GM23338 (cell line): ENCODE measurements at regions not wholly inside any gene's neighbourhood (a gene's known extent, or its start where the extent isn't known, plus 50 kb on each side); places are given as distances from the start of the nearest gene placed in this dataset.

Experiments
- ATAC-seq: fragments of 200-7000 bp; cut with Tn5 transposase; 3 replicates; pipeline ENCODE4 v1.9.1; 2020
- DNase-seq: peaks from one replicate; pipeline ENCODE4 v3.0.0-alpha.2; 2015; ENCODE audit warnings: low spot score
- H2AFZ ChIP-seq: fragments of 200-600 bp; sonication (generic); 2 replicates; pipeline ENCODE4 v1.8.0; 2016; ENCODE audit warnings: antibody characterized with exemption, mild to moderate bottlenecking, moderate library complexity
- H3F3A ChIP-seq: fragments of 200-600 bp; sonication (generic); replicated peaks from 2 replicates; pipeline ENCODE4 v1.8.0; 2017; ENCODE audit warnings: antibody characterized with exemption, mixed run types, low read depth
- H3K27ac ChIP-seq: fragments of 200-600 bp; sonication (generic); 2 replicates; pipeline ENCODE4 v1.6.1; 2016; ENCODE audit warnings: low read depth
- H3K27me3 ChIP-seq: fragments of 200-600 bp; sonication (generic); 2 replicates; pipeline ENCODE4 v1.8.0; 2016; ENCODE audit warnings: mild to moderate bottlenecking, mixed run types, moderate library complexity; ENCODE audit not compliant: insufficient read depth
- H3K36me3 ChIP-seq: fragments of 200-600 bp; sonication (generic); 2 replicates; pipeline ENCODE4 v1.8.0; 2016; ENCODE audit warnings: mild to moderate bottlenecking; ENCODE audit not compliant: insufficient read depth
- H3K4me1 ChIP-seq: fragments of 200-600 bp; sonication (generic); 2 replicates; pipeline ENCODE4 v1.8.0; 2016; ENCODE audit warnings: mild to moderate bottlenecking, moderate library complexity; ENCODE audit not compliant: insufficient read depth
- H3K4me2 ChIP-seq: fragments of 200-600 bp; sonication (generic); 2 replicates; pipeline ENCODE4 v1.7.1; 2017; ENCODE audit warnings: mixed run types
- H3K4me3 ChIP-seq: fragments of 200-600 bp; sonication (generic); 2 replicates; pipeline ENCODE4 v1.6.1; 2016; ENCODE audit warnings: mixed run types
- H3K79me2 ChIP-seq: fragments of 200-600 bp; sonication (generic); replicated peaks from 2 replicates; pipeline ENCODE4 v1.8.0; 2017; ENCODE audit warnings: mild to moderate bottlenecking; ENCODE audit not compliant: insufficient read depth
- H3K9me2 ChIP-seq: fragments of 200-600 bp; sonication (generic); 2 replicates; pipeline ENCODE4 v1.8.0; 2017; ENCODE audit not compliant: insufficient read depth
- H4K20me1 ChIP-seq: fragments of 200-600 bp; sonication (generic); replicated peaks from 2 replicates; pipeline ENCODE4 v1.8.0; 2017; ENCODE audit warnings: mild to moderate bottlenecking; ENCODE audit not compliant: insufficient read depth
- H3K27ac Mint-ChIP-seq: 2 replicates; pipeline ENCODE4 v1.8.0; 2020; ENCODE audit warnings: inconsistent platforms, mild to moderate bottlenecking, moderate library complexity, mixed read lengths
- H3K27me3 Mint-ChIP-seq: 3 replicates; pipeline ENCODE4 v1.8.0; 2022; ENCODE audit warnings: low read depth, mild to moderate bottlenecking, moderate library complexity, mixed read lengths, inconsistent platforms; ENCODE audit not compliant: insufficient read depth, poor library complexity
- H3K36me3 Mint-ChIP-seq: 3 replicates; pipeline ENCODE4 v1.8.0; 2021; ENCODE audit warnings: low read depth, mild to moderate bottlenecking, inconsistent platforms, moderate library complexity, mixed read lengths
- H3K4me1 Mint-ChIP-seq: 3 replicates; pipeline ENCODE4 v1.8.0; 2020; ENCODE audit warnings: mild to moderate bottlenecking, inconsistent platforms, mixed read lengths
- H3K4me3 Mint-ChIP-seq: 3 replicates; pipeline ENCODE4 v1.8.0; 2021; ENCODE audit warnings: moderate library complexity, mild to moderate bottlenecking, inconsistent platforms, mixed read lengths
- H3K9me3 Mint-ChIP-seq: 3 replicates; pipeline ENCODE4 v1.8.0; 2020; ENCODE audit warnings: moderate library complexity, mild to moderate bottlenecking, inconsistent platforms, mixed read lengths
- ETS1 ChIP-seq: IDR thresholded peaks from 2 replicates; pipeline ENCODE4 v1.6.1; 2016; ENCODE audit warnings: antibody characterized with exemption
- EZH2 ChIP-seq: fragments of 200-600 bp; sonication (generic); IDR thresholded peaks from one replicate; pipeline ENCODE4 v1.8.0; 2017; ENCODE audit warnings: antibody characterized with exemption, mild to moderate bottlenecking, low read depth; ENCODE audit not compliant: unreplicated experiment
- JUNB ChIP-seq: IDR thresholded peaks from one replicate; pipeline ENCODE4 v1.6.1; 2016; ENCODE audit warnings: antibody characterized with exemption; ENCODE audit not compliant: unreplicated experiment
- NANOG ChIP-seq: IDR thresholded peaks from 2 replicates; pipeline ENCODE4 v1.6.1; 2016; ENCODE audit warnings: antibody characterized with exemption, borderline replicate concordance
- POLR2AphosphoS5 ChIP-seq: IDR thresholded peaks from 2 replicates; pipeline ENCODE4 v1.6.1; 2016; ENCODE audit warnings: antibody characterized with exemption, low read depth
- REST ChIP-seq: IDR thresholded peaks from one replicate; pipeline ENCODE4 v1.6.1; 2018; ENCODE audit warnings: antibody characterized with exemption; ENCODE audit not compliant: unreplicated experiment
- STAT1 ChIP-seq: IDR thresholded peaks from one replicate; pipeline ENCODE4 v1.6.1; 2016; ENCODE audit warnings: antibody characterized with exemption; ENCODE audit not compliant: unreplicated experiment
- ZNF114 ChIP-seq: fragments of 250-450 bp; sonication (Bioruptor Pico); IDR thresholded peaks from 2 replicates; pipeline ENCODE4 v1.5.0; 2020; ENCODE audit warnings: mild to moderate bottlenecking, moderate library complexity
- ZNF331 ChIP-seq: fragments of 250-450 bp; sonication (Bioruptor Pico); IDR thresholded peaks from 2 replicates; pipeline ENCODE4 v1.5.0; 2020; ENCODE audit warnings: low read depth, mild to moderate bottlenecking, moderate library complexity
- ZNF462 ChIP-seq: fragments of 250-450 bp; sonication (Bioruptor Pico); IDR thresholded peaks from 2 replicates; pipeline ENCODE4 v1.5.0; 2020; ENCODE audit warnings: mild to moderate bottlenecking, moderate library complexity

GRCh38 chr2:33729353-33729752 is 130.3 kb upstream of the FAM98A start (continued):
- TF ChIP-seq NANOG: no peak

GRCh38 chr2:33728106-33728505 is 129.0 kb upstream of the FAM98A start:
- Histone ChIP-seq H3K4me3 (no peak overlapping the region), H4K20me1 (no peaks in the 10 kb centered on the region), H3K9me2 (peaks cover 2% of the 10 kb centered on the region; the same call in 1 of the 2 replicates), H3F3A (no peaks in the 10 kb centered on the region), H2AFZ (no peak overlapping the region), H3K27me3 (no peaks in the 10 kb centered on the region), H3K4me2 (no peak overlapping the region), H3K79me2 (no peaks in the 10 kb centered on the region), H3K36me3 (no peaks in the 10 kb centered on the region), H3K4me1 (peaks cover 9% of the 10 kb centered on the region; the same call in 1 of the 2 replicates), H3K27ac (no peak overlapping the region)
- Mint-ChIP-seq H3K36me3 (peaks cover 12% of the 10 kb centered on the region), H3K9me3 (peaks cover 8% of the 10 kb centered on the region), H3K4me3 (no peak overlapping the region), H3K27ac (no peak overlapping the region), H3K4me1 (peaks cover 6% of the 10 kb centered on the region), H3K27me3 (peaks cover 6% of the 10 kb centered on the region)
- DNase-seq: no peak
- ATAC-seq: no peak
- TF ChIP-seq EZH2 (no peak), REST (no peak), STAT1 (no peak), NANOG (no peak), ZNF462 (CRISPR knock-in tag) (no peak), JUNB (no peak), POLR2AphosphoS5 (no peak), ZNF331 (CRISPR knock-in tag) (no peak), ZNF114 (CRISPR knock-in tag) (no peak), ETS1 (no peak)
